BE2C (cell line): ENCODE measurements at regions not wholly inside any gene's neighbourhood (a gene's known extent, or its start where the extent isn't known, plus 50 kb on each side); places are given as distances from the start of the nearest gene placed in this dataset.

Experiments
- DNase-seq: peaks from one replicate; pipeline ENCODE4 v3.0.0-alpha.2; 2020
- H3K27me3 ChIP-seq: fragments of 250-450 bp; sonication (Bioruptor Pico); 2 replicates; pipeline ENCODE4 v1.5.1; 2020; ENCODE audit warnings: mild to moderate bottlenecking
- H3K36me3 ChIP-seq: fragments of 250-450 bp; sonication (Bioruptor Pico); 2 replicates; pipeline ENCODE4 v1.5.1; 2020; ENCODE audit warnings: mild to moderate bottlenecking
- H3K4me1 ChIP-seq: fragments of 250-450 bp; sonication (Bioruptor Pico); 2 replicates; pipeline ENCODE4 v1.5.1; 2020
- H3K4me3 ChIP-seq: 2 replicates; pipeline ENCODE4 v1.5.1; 2011; ENCODE audit warnings: low read depth, low read length
- H3K9me3 ChIP-seq: fragments of 250-450 bp; sonication (Bioruptor Pico); 2 replicates; pipeline ENCODE4 v1.5.1; 2020
- CTCF ChIP-seq: IDR thresholded peaks from 2 replicates; pipeline ENCODE4 v1.5.1; 2012; ENCODE audit warnings: mild to moderate bottlenecking, low read depth, low read length

DNA sequence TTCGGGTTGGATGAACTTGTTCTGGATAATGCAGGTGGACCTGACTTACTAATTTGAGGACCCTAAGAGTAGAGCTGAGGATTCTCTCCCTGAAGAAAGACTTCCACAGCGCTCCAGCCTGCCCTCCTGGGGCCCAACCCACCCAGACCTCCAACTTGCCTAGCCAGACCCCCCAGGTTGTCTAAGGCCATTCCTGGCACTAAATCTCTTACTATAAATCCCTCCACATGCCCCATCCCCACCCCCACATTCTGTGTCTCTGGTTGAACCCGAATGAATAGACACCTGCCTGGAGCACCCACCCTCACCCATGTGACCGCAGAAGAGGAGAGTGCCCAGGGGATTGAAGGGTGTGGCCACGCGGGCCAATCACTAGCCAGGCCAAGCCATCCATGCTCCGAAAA, 1480.0 kb downstream of the TBC1D22A start:
- H3K9me3 ChIP-seq = no peaks in the 10 kb centered on the region
- no peaks in the 10 kb centered on the region for H3K36me3 ChIP-seq
- H3K27me3 ChIP-seq = no peaks in the 10 kb centered on the region
- DNase-seq = no peak
- no peak for TF ChIP-seq CTCF
- H3K4me3 ChIP-seq = no peak overlapping the region
- H3K4me1 ChIP-seq = no peaks in the 10 kb centered on the region

- Histone ChIP-seq H3K4me1 (no peaks in the 10 kb centered on the region), H3K4me3 (no peak overlapping the region), H3K36me3 (no peaks in the 10 kb centered on the region), H3K27me3 (no peaks in the 10 kb centered on the region), H3K9me3 (no peaks in the 10 kb centered on the region)
- TF ChIP-seq CTCF = no peak
- DNase-seq = no peak
These were observed 1479.2 kb downstream of the TBC1D22A start for GRCh38 chr22:48241658-48242057.

DNA sequence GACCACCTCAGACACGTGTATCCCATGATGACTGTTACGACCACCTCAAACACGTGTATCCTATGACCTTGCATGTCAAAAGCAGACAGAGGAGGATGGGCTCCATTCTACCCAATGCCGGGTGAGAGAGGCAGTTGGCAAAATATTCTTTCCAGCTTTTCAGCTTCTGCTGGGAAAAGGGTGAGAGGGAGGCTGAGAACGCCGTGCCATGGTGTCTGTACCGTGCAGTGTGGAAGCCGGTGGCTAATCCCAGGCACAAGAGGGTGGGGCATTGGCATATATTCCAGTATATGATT, 1478.4 kb downstream of the TBC1D22A start:
- Histone ChIP-seq H3K27me3 (no peaks in the 10 kb centered on the region), H3K36me3 (no peaks in the 10 kb centered on the region), H3K9me3 (no peaks in the 10 kb centered on the region), H3K4me1 (no peaks in the 10 kb centered on the region), H3K4me3 (no peak overlapping the region)
- no peak for DNase-seq
- no peak for TF ChIP-seq CTCF

DNA sequence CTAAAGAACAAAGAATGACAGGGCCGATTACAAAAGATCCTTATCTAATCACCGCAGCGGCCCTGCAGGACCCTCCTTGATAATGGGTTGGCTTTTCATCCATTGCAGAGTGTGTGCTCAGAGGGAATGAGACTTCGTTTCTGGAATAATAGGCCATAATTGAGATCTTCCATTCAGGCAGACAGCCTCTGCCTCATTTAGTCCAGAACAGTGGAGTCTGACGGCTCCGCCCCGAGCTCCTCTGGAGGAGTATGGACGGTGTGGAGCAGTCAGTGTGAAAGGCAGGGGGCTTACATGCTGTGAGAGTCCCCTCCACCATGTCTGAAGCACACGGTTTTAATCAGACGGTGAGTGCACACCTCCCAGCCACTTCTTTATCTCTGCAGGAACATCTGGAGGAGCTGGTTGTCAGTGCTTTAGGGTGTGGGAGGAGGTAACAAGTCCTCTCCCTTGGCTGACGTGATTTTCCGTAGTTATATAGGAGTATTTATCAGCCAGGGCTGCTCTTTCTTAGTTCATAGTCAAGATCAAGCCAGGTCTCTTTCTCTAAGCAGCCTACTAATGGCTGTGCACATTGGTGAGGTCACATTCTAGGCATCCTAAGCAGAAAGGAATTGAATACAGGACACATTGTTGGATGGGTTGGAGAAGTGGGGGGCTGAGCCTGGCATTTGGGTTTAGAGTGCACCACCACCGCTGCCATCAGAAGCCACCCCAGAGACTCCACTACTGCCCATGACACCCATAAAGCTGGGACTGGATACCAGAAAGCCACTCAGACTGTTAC, 1477.9 kb downstream of the TBC1D22A start:
- Histone ChIP-seq H3K27me3 (no peaks in the 10 kb centered on the region), H3K4me3 (no peak overlapping the region), H3K36me3 (no peaks in the 10 kb centered on the region), H3K4me1 (no peaks in the 10 kb centered on the region), H3K9me3 (no peaks in the 10 kb centered on the region)
- DNase-seq = no peak
- TF ChIP-seq CTCF = no peak

DNA sequence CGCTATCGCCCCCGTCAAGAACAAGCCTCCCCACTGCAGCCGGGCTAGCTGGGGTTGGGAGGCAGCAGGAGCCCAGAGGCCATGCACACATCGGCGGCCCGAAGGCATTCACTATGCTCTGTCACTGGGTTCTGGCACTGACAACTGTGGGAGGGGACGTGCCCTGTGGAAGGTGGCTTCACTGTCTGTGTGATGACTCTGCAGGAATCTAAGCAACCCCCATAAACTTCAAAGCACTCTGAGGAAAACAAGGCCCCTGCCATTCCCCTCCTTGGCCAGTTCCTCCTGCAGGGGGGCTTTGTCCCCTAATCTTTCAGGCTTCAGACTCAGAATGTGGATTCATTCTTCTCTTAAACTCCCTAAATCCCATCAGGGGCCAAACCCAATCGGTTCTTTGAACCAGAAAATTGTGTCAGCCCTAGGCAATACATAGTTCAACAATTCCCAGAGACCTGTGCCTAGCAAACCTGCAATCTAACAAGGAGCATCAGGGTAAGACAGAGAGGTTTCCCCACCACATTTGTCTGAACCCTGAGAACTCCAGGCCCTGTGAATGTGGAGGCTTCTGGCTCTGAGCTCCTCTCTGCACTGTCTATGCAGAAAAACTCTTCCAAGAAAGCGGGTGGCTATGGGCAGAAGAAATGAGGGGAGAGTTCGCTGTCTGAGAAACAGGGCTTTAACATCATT, 1477.2 kb downstream of the TBC1D22A start:
- Histone ChIP-seq H3K27me3 (no peaks in the 10 kb centered on the region), H3K4me3 (no peak overlapping the region), H3K9me3 (no peaks in the 10 kb centered on the region), H3K4me1 (no peaks in the 10 kb centered on the region), H3K36me3 (no peaks in the 10 kb centered on the region)
- TF ChIP-seq CTCF = no peak
- DNase-seq = no peak

DNA sequence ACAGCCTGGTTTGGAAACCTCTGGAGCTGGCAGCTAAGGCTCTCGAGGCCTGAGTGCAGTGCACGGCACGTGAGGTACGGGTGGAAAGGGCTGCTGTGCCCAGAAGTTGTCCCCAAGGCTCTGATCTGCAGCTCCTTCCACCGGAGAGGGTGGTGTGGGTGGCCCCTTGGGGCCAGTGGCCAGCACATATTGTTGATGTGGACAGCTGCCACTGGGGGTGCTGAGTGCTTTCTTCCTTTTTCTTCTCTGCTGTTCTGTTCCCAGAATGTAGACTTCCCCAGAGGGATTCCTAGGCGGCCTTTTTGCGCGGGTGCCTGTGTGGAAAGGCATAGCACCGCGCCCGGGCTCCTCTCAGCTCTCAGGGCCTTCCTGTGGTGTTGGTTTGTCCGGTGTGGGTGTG, 1476.5 kb downstream of the TBC1D22A start:
- DNase-seq = no peak
- no peaks in the 10 kb centered on the region for H3K36me3 ChIP-seq
- TF ChIP-seq CTCF = no peak
- no peaks in the 10 kb centered on the region for H3K4me1 ChIP-seq
- no peak overlapping the region for H3K4me3 ChIP-seq
- H3K27me3 ChIP-seq = no peaks in the 10 kb centered on the region
- no peaks in the 10 kb centered on the region for H3K9me3 ChIP-seq
